K562 (cell line): ENCODE measurements at regions not wholly inside any gene's neighbourhood (a gene's known extent, or its start where the extent isn't known, plus 50 kb on each side); places are given as distances from the start of the nearest gene placed in this dataset.

Experiments
- PATZ1 ChIP-seq: fragments of 250-450 bp; sonication (Bioruptor Pico); IDR thresholded peaks from 2 replicates; pipeline ENCODE4 v1.5.0; 2020; ENCODE audit warnings: mild to moderate bottlenecking, borderline replicate concordance
- RFX1 ChIP-seq: fragments of 450-650 bp; IDR thresholded peaks from 2 replicates; pipeline ENCODE4 v1.6.1; 2016; ENCODE audit warnings: mild to moderate bottlenecking, moderate library complexity
- SREBF1 ChIP-seq: fragments of 150-350 bp; IDR thresholded peaks from 2 replicates; pipeline ENCODE4 v1.6.1; 2014; ENCODE audit warnings: antibody characterized with exemption, low read depth, low read length, borderline replicate concordance
- TGIF2 ChIP-seq: sonication (generic); formaldehyde crosslinking; IDR thresholded peaks from 2 replicates; pipeline ENCODE4 v1.8.1; 2022; ENCODE audit warnings: mild to moderate bottlenecking, missing genetic modification reagents, moderate library complexity
- USF1 ChIP-seq: sonication (generic); formaldehyde crosslinking; IDR thresholded peaks from 2 replicates; pipeline ENCODE4 v1.9.0; 2022; ENCODE audit warnings: mild to moderate bottlenecking, missing genetic modification reagents
- ZNF134 ChIP-seq: fragments of 250-450 bp; sonication (Bioruptor Pico); conservative IDR thresholded peaks from 2 replicates; pipeline ENCODE4 v1.4.0; 2020
- ZNF217 ChIP-seq: sonication (generic); formaldehyde crosslinking; IDR thresholded peaks from 2 replicates; pipeline ENCODE4 v1.8.0; 2022; ENCODE audit warnings: mild to moderate bottlenecking, missing genetic modification reagents
- ZNF280A ChIP-seq: fragments of 450-650 bp; IDR thresholded peaks from 2 replicates; pipeline ENCODE4 v1.6.1; 2018; ENCODE audit warnings: mild to moderate bottlenecking, low read depth; ENCODE audit not compliant: partially characterized antibody
- ZNF384 ChIP-seq: IDR thresholded peaks from 2 replicates; pipeline ENCODE4 v1.6.1; 2012; ENCODE audit warnings: low read depth, low read length, improper control_type of control experiment

- no peak for TF ChIP-seq PATZ1 (CRISPR knock-in tag)
- TF ChIP-seq ZNF217 = no peak
- TF ChIP-seq ZNF134 (CRISPR knock-in tag) = no peak
- no peak for TF ChIP-seq SREBF1
- no peak for TF ChIP-seq ZNF384
- no peak for TF ChIP-seq TGIF2
- TF ChIP-seq RFX1 = no peak
- no peak for TF ChIP-seq ZNF280A
- TF ChIP-seq USF1 = no peak
These were observed 548.8 kb upstream of the REG3G start for GRCh38 chr2:78476619-78477229.
